ENCODE measurements at regions not wholly inside any gene's neighbourhood (a gene's known extent, or its start where the extent isn't known, plus 50 kb on each side); places are given as distances from the start of the nearest gene placed in this dataset.
A peak's percentile ranks its signal among the peaks of the same experiment; 100 is the strongest.

GRCh38 chr11:92475819-92476218, 251.2 kb downstream of the FAT3 start:
- no peak for DNase-seq (ENCODE audit: low read depth)

- no peak for DNase-seq (ENCODE audit: low read depth)
Measured at GRCh38 chr11:92477686-92478085, 253.1 kb downstream of the FAT3 start.

- DNase-seq (ENCODE audit: low read depth) = no peak
Measured at GRCh38 chr11:92480499-92480898, 255.9 kb downstream of the FAT3 start.

- no peak for DNase-seq (ENCODE audit: low read depth)
Measured at GRCh38 chr11:92482492-92483060, 258.0 kb downstream of the FAT3 start.

DNA sequence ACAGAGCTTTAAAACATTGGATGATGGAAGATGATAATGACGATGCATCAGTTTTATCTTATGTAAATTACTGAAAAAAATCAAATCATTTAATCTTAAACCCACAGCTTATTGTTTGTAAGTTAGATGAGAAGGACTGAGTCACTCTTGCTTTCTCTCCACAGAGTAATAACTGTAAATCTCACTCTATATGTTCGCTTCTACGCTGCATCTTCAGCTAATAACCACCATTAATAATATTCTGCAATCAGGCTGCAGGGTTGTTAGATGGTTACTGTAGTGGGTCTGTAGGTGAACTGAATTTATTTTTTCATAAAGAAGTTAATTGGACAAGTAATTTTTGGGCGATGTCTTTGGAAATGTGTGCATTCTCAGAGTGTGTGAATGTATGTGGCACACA, 260.0 kb downstream of the FAT3 start:
- DNase-seq (ENCODE audit: low read depth) = no peak

GRCh38 chr11:92489826-92490399, 265.3 kb downstream of the FAT3 start:
- no peak for DNase-seq (ENCODE audit: low read depth)

DNA sequence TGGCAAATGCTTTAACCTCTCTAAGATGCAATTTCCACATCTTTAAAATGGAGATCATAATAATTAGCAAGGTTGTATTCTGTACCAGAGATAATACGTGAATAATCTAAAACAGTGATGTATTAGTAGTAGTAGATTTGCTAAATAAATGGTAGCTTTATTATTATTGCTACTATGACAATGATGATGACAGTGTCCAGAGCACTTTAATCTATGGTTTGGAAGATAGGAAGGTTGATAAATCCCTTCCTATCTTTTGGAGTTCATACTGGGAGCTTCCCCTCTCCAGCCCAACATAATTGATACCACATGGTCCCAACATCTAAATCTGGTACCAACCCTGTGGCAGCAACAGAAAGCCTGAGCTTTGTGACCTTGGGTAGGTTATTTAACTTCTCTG, 267.8 kb downstream of the FAT3 start:
- no peak for DNase-seq (ENCODE audit: low read depth)

DNA sequence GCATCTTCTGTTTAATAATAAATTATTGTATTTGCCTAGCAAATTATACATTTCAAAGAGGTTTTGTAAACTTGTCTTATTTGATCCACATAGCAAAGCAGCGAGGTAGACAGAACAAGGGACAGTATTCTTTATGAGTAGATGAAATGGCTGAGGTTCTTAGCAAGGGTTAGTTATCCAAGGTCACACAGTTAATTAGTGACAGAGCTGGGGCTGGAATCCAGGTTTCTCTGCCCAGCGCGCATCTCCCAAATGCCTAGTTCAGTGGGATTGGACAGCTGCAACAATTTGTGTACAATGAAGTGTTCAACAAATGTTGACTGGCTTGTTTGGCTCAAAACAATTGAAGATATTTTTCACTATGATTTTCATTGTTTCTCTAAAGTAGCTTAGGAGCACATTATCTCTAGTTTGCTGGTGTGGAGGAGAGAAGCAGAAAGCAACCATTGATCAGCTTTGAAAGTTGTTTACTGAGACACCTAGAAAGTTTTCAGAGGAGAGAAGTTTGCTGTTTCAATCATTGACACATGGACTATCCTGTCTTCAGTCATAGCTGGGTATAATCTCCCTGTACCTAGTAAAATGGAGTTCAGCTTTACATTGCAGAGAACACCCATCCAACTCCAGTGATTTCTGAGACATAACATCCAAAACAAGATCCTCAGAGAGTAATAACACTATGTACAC, 270.6 kb downstream of the FAT3 start:
- DNase-seq (ENCODE audit: low read depth) = no peak

GRCh38 chr11:92500453-92500852, 275.8 kb downstream of the FAT3 start:
- DNase-seq (ENCODE audit: low read depth) = no peak

DNA sequence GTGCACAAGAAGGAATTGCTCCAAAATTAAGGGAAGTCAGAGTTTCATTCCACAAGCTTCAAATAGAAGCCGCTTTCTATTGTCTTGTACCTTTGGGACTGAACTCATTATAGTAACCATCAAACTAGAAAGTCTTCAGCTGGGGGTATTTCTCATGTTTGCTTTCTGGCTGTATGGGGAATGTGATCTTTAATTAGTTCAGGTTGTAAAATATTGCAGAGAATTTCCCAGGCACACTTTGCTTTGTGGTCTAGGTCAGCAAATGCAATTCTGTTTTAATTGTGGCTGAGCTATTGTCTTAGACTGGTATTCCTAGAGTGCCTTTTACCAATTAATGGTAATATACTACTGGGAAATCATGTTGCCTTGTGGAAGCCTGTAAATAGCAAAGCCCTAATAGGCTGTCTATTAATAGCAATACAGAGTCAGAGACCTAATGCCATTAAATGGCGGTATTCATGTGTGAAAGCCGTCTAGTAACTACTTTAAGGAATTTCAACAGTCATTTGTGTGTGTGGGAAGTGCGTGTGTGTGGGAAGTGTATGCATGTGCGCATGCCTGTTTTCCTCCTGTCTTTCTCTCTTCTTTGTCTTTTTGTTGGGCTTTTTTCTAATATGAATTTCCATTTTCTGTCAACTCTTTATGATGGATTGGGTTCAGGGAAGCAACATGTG, 276.6 kb downstream of the FAT3 start:
- DNase-seq (ENCODE audit: low read depth) = no peak

GRCh38 chr11:92504004-92504403, 279.4 kb downstream of the FAT3 start:
- no peak for DNase-seq (ENCODE audit: low read depth)

DNA sequence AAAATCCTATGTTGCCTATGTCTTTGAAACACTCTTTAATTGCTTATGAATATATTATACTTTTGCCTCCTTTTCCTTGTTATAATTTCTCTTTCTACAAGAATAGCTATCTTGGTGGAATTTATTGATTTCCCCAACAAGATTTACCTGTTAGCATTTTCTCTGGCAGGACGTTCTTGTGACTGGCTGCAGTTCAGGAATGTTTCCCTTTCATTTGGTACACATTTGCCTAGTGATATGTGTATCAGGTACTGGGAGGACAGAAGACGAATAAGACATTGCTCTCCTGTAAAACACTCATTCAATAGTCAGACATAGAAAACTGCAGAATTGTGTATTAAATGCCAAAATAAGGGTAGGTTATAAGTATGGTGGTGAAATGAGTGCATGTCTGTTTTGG, 279.9 kb downstream of the FAT3 start:
- no peak for DNase-seq (ENCODE audit: low read depth)

GRCh38 chr11:92505689-92506088, 281.1 kb downstream of the FAT3 start:
- no peak for DNase-seq (ENCODE audit: low read depth)

DNA sequence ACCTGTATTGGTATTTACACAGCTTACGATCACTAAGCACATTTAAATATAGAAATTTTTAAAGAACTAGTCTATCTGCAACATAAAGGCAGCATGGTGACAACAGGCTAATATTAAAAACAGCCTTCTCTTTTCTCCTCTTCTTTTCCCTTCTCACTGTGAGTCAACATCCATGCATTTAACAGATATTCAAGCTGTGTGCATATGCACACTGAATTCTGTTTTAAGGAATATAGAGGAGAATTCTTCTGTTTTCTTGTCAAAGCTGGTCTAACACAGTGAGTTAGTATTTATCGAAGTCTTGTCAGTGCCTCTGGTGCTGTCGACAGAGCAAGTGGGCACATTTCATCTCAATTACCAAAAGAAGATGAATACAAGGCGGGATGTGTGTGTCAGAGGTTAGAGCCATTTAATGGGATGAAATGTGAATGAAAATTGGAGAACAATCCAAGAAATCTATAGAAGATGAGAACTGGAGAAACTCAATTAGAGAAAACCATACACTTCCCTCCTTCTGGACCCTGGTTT, 282.3 kb downstream of the FAT3 start:
- DNase-seq (ENCODE audit: low read depth) = no peak

DNA sequence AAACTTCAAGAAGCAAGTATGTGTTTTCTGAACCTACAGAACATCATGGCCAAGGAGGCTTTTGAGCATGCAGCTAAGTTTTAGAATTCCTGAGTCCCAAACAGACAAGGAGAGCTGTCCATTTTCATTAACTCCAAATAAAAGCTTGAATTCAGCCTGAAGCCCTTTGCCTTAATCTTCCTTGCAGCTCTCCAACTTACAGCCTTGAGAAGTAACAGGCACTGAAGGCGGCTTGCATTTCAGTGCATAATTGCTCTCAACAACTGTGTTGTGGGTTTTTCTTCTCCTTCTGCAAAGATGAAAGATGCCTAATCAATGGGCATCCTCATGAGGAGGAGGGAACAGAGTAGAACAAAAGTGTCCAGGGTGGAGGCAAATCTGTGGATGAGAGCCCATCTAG, 286.0 kb downstream of the FAT3 start:
- no peak for DNase-seq (ENCODE audit: low read depth)

DNA sequence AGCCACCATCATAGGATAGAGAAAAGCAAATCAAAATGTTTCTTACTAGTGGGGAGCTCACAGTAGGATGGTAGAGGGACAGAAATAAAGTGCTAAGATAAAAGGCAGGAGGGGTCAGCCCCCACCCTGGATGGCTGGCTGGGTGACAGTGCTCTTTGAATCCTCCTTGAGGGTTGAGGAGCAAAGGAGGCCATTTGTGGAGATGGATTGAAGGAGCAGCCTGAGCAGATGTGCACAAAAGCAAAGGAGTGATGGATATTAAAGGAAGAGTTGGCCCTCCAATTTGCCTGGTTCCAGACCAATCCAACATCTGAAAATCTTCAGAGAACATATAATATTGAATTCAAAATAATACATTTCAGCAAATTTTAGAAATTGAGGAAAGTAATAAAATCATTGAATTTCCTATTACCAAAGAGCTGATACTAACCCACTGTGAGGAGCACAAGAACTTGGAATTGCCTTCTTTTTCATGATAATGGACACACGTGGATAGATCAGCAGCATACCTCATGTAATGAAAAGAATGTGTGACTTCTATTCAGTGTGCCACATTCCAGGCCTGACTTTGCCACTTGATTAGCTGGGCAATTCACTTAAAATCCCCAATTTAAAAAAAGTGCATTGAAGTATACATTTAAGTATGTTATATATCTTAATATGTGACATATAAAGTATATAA, 287.0 kb downstream of the FAT3 start:
- no peak for DNase-seq (ENCODE audit: low read depth)

- DNase-seq (ENCODE audit: low read depth) = no peak
Measured at GRCh38 chr11:92512204-92512569, 287.6 kb downstream of the FAT3 start.

- no peak for DNase-seq (ENCODE audit: low read depth)
Measured at GRCh38 chr11:92523611-92524010, 299.0 kb downstream of the FAT3 start.

GRCh38 chr11:92524542-92524941, 299.9 kb downstream of the FAT3 start:
- no peak for DNase-seq (ENCODE audit: low read depth)

- no peak for DNase-seq (ENCODE audit: low read depth)
Measured at GRCh38 chr11:92527467-92527866, 302.8 kb downstream of the FAT3 start.

GRCh38 chr11:92528001-92528400, 303.4 kb downstream of the FAT3 start:
- peak; percentile 12 for DNase-seq (ENCODE audit: low read depth)

Measured in myocyte (in vitro differentiated cells).